NCI-H187 (cell line): ENCODE measurements at regions not wholly inside any gene's neighbourhood (a gene's known extent, or its start where the extent isn't known, plus 50 kb on each side); places are given as distances from the start of the nearest gene placed in this dataset.
"Not testable (repeated sequence)": the region's sequence is repeated elsewhere in the genome, so short reads cannot be mapped to it uniquely, and the experiment has no call there.

Experiments used
- DNase-seq, 2 experiments: peaks; one replicate each; lab custom pipeline; 2025; lab: John Stamatoyannopoulos, UW

- no peak for DNase-seq
These were observed 86.6 kb upstream of the FGF3 start for GRCh38 chr11:69905611-69906452.

DNA sequence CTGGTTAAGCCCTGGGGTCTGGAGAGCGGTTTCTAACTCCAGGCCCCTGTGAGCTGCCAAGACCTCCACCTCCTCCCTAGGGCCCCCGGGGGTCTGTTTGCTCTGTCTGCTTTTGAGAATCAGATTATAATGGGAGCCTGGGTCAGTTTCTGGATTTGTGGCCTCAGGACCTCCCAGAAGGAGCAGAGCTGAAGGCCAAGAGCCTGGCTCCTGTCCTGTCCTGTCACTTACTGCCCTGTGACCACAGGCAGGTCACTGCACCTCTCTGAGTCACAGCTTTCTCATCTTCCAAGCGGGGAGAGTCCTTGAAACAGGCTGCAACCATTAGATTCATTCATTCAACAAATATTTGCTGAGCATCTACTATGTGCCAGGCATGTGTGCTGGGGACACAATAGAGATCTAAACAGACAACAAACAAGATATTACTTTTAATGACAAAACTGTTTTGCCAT lies 87.3 kb upstream of the FGF3 start:
- no peak for DNase-seq

DNA sequence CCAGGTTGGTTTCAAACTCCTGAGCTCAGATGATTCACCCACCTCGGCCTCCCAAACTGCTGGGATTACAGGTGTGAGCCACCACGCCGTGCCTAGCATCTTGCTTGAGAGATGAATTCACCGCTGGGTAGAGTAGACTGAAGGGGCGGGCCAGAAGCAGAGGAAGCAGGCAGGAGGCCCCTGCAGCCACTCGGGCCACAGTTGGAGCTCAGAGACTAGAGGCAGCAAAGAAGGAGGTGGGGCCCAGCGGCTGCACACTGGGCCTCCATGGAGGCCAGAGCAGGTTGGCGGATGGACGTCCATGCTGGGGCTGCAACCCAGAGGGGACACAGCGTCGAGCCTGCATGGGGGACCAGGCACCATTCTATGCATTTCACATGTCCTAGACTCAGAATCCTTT lies 88.4 kb upstream of the FGF3 start:
- DNase-seq: no peak

DNA sequence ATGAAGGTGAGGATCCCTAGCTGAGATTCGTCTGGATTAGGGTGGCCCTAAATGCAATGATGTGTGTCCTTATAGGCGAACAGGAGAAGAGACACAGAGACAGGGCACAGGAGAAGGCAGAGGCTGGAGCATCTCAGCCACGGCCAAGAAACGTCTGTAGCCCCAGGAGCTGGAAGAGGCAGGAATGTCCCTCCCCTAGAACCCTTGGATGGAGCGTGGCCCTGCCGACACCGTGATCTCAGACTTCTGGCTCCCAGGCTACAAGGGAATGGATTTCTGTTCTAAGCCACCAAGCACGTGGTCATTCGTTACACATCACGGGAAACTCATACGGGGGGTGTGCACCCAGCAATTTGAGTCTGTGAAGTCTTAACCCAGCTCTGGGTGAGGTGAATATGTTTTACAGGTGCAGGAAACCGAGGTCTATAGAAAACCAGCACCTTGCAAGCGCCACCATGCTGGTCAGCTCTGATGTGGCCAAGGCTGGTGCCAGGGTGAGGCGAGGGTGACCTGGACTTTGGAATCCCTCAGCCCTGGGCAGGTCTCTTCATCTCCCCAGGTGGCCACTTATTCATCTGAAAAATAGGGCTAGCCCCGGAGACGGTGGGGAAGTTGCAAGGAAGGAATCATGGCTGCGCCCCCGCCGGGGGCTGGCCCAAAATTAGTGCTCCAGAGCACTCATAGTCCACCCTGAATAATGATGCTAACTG lies 89.5 kb upstream of the FGF3 start:
- no peak for DNase-seq

GRCh38 chr11:69909561-69910518 lies 90.6 kb upstream of the FGF3 start:
- DNase-seq: no peak

DNA sequence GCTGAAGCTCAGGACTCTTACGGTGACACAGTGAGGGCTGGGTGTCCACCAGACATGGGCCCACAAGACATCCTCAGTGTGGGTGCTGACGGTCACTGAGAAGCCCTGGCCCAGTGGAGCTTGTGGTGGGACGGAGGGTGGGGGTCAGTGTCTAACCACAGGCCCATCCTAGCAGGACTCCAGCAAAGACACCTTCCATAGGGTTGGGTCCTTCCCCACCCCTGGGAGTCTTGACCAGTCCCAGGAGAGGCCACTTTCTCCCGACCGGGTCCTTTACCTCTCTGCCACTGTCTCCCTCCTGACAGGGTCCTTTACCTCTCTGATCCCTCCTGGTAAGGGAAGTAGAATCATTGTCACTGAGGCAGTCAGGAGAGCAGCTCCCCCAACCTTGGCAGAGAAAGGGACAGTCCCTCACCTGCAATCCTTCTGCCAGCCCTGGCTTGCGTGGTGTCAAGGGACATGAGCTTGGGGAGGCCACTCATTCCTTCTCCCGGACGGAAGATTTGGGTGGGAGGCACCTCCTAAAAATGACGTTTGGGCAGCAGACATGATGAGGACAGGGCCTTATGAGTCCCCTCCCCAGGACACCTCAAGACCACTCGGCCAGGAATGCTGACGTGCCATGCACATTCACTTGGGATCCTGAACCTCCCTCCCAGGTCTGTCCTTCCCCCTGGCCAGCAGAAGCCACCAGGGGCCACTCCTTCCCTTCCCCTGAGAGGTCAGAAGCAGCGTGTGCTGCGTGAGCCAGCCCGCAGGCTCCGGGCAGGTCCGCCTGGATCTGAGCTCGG lies 91.5 kb upstream of the FGF3 start:
- no peak for DNase-seq

GRCh38 chr11:69911310-69912160 lies 92.3 kb upstream of the FGF3 start:
- no peak for DNase-seq

GRCh38 chr11:69912161-69912910 lies 93.1 kb upstream of the FGF3 start:
- no peak for DNase-seq

- DNase-seq: no peak
These were observed 93.8 kb upstream of the FGF3 start for GRCh38 chr11:69912911-69913451.

GRCh38 chr11:69913591-69914285 lies 94.5 kb upstream of the FGF3 start:
- DNase-seq: no peak

- no peak for DNase-seq
These were observed 95.3 kb upstream of the FGF3 start for GRCh38 chr11:69914286-69915150.

DNA sequence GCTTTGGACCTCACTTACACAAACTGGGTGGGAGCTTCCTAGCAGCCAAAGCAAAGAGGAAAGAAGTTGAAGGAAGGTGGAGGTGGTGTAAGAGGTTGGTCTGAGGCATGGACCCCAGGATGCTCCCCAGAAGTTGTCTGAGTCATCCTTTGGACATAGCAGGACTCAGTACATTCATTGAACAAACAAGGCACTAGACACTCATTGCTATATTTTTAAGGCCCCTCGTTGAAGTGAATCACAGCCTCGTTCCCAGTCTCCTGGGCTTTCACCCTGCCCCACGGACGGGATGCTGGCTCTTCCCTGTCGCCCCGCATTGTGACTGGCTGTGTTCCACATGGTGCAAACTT lies 95.9 kb upstream of the FGF3 start:
- no peak for DNase-seq

DNA sequence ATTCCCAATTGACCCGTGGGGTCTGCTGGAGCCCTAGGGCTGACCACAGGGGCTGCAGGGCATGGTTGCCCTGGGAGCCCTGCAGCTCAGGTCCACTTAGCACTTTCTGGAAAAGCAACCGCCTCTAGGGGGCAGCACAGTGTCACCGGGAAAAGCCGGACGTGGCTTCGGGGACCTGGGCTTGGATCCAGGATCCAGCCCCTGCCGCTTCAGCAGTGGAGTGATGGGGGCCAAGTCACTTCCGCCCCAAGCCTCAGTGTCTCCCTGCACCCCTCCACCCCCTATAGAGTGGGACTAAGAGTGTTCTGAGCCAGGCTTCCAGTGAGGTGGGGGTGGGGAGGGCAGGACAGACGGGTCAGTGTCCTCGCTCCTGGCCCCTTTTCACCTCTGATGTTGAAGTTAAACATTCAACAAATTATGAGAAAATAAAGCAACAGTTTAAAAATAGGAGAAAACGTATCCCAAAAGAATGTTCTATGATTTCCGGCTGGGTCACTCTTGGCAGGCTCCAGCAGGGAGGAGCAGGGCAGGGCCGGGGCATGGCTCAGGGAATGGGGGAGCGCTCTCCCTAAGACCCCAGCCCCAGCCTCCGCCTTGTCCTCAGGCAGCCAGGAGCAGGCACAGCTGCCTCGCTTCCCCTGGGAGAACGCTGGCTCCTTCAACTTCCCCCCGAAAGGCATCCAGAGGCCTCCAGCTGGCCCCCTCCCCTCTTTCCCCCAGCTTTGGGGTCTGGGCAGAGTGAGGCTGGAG lies 96.5 kb upstream of the FGF3 start:
- DNase-seq: no peak

GRCh38 chr11:69916251-69916649 lies 97.0 kb upstream of the FGF3 start:
- not testable (repeated sequence) for DNase-seq

DNA sequence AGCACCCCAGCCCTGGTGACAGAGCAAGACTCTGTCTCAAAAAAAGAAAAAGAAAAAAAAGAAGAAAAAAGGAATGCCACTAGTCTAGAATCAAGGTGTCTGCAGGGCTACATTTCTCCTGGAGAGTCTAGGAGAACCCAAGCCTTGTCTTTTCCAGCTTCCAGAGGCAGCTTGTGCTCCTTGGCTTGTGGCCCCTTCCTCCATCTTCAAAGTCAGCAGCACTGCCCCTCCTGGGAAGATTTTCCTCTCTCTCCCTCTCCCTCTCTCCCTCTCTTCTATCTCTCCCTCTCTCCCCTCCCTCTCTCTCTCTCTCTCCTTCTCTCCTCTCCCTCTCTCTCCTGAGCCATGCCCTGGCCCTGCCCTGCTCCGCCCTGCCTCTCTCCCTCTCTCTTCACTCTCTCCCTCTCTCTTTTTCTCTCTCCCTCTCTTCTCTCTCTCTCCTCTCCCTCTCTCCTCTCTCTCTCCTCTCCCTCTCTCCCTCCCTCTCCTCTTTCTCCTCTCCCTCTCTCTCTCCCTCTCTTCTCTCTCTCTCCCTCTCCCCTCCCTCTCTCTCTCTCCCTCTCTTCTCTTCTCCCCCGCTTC lies 97.7 kb upstream of the FGF3 start:
- no peak for DNase-seq

GRCh38 chr11:69917529-69917928 lies 98.3 kb upstream of the FGF3 start:
- DNase-seq: no peak
